ENCODE measurements at regions not wholly inside any gene's neighbourhood (a gene's known extent, or its start where the extent isn't known, plus 50 kb on each side); places are given as distances from the start of the nearest gene placed in this dataset.

GRCh38 chr10:131660427-131660826 lies 240.4 kb upstream of the PPP2R2D start:
- no peaks in the 10 kb centered on the region for H3K36me3 ChIP-seq (ENCODE audit: low read depth, missing control alignments)
- no peak for TF ChIP-seq POLR2A (IDR thresholded peaks at IDR 0.05)
- no peak for TF ChIP-seq CTCF (IDR thresholded peaks at IDR 0.05)
- WGBS, 2 donors = 95 to 98% methylated on average over 8 to 9 of the region's 9 CpGs
- H3K27ac ChIP-seq = no peak overlapping the region
- H3K9me3 ChIP-seq = no peaks in the 10 kb centered on the region
- H3K27me3 ChIP-seq = no peaks in the 10 kb centered on the region
- DNase-seq = no peak
- intact Hi-C loops (cut with DNase I; ENCODE audit: low total_unique reads) = no loop called here
- H3K4me1 ChIP-seq = no peaks in the 10 kb centered on the region
- no peak overlapping the region for H3K4me3 ChIP-seq

DNA sequence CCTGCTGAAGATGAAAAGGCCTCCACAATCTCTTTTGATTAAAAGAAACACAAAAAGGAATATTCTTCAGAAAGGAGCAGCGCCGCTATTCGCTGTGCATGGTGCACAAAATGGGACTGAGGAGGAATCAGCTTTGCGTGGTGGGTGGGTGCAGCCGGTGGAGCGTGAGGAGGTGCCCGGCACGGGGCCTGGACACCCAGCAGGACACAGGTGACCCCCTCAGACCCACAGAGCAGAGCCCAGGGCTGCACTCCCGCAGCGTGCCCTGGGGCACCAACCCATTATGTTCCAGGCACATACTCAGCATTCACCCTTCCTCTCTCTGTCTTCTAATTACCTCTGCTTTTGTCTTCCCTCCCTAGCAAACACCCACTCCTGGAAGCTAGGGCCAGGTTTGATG lies 238.0 kb upstream of the PPP2R2D start:
- no peak for DNase-seq
- no peaks in the 10 kb centered on the region for H3K9me3 ChIP-seq
- no peak overlapping the region for H3K27ac ChIP-seq
- no peak for TF ChIP-seq POLR2A (IDR thresholded peaks at IDR 0.05)
- TF ChIP-seq CTCF (IDR thresholded peaks at IDR 0.05) = no peak
- WGBS, 2 donors = 81 to 95% methylated on average over 9 to 10 of the region's 10 CpGs
- intact Hi-C loops (cut with DNase I; ENCODE audit: low total_unique reads) = no loop called here
- no peaks in the 10 kb centered on the region for H3K36me3 ChIP-seq (ENCODE audit: low read depth, missing control alignments)
- H3K4me3 ChIP-seq = no peak overlapping the region
- no peaks in the 10 kb centered on the region for H3K4me1 ChIP-seq
- H3K27me3 ChIP-seq = no peaks in the 10 kb centered on the region

DNA sequence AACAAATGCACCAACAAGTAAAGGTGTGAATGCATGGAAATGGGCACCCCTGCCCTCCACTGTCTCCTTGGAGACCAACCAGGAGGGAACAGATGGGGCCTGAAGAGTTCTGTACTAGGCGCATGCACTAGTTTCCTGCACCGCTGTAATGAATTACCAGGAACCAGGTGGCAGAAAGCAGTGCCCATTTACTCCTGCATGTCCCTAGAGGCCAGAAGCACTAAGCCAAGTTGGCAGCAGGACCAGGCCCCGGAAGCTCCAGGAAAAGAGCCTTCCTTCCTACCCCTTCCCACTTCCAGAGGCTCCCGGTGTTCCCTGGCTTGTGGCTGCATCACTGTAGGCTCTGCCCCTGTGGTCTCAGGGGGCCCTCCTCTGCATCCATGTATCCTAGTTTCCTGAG lies 237.5 kb upstream of the PPP2R2D start:
- no peak overlapping the region for H3K4me3 ChIP-seq
- TF ChIP-seq CTCF (IDR thresholded peaks at IDR 0.05) = no peak
- TF ChIP-seq POLR2A (IDR thresholded peaks at IDR 0.05) = no peak
- no peaks in the 10 kb centered on the region for H3K9me3 ChIP-seq
- H3K27ac ChIP-seq = no peak overlapping the region
- DNase-seq = no peak
- 90% methylated on average over 4 of the region's 4 CpGs for WGBS, 2 donors
- H3K27me3 ChIP-seq = no peaks in the 10 kb centered on the region
- intact Hi-C loops (cut with DNase I; ENCODE audit: low total_unique reads) = no loop called here
- H3K36me3 ChIP-seq (ENCODE audit: low read depth, missing control alignments) = no peaks in the 10 kb centered on the region
- H3K4me1 ChIP-seq = no peaks in the 10 kb centered on the region

DNA sequence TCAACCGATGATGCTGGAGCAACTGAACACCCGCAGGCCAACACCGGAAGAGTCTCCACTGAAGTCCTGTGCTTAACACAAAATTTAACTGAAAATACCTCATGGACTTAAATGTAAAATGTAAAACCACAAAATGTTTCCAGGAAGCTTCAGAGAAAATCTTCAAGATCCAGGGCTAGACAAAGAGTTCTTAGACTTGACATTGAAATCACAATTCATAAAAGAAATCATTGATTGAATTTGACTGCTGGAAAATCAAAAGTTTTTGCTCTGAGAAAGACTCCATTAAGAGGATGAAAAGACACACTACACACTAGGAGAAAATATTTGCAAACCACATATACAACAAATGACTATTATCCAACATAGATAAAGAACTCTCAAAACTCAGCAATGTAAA lies 234.7 kb upstream of the PPP2R2D start:
- no peak overlapping the region for H3K4me3 ChIP-seq
- no peak overlapping the region for H3K27ac ChIP-seq
- H3K4me1 ChIP-seq = no peaks in the 10 kb centered on the region
- intact Hi-C loops (cut with DNase I; ENCODE audit: low total_unique reads) = no loop called here
- no peak for DNase-seq
- no peaks in the 10 kb centered on the region for H3K27me3 ChIP-seq
- no peaks in the 10 kb centered on the region for H3K36me3 ChIP-seq (ENCODE audit: low read depth, missing control alignments)
- H3K9me3 ChIP-seq = no peaks in the 10 kb centered on the region
- WGBS, 2 donors = 91 to 96% methylated on average over 3 of the region's 3 CpGs
- TF ChIP-seq CTCF (IDR thresholded peaks at IDR 0.05) = no peak
- no peak for TF ChIP-seq POLR2A (IDR thresholded peaks at IDR 0.05)

- H3K36me3 ChIP-seq (ENCODE audit: low read depth, missing control alignments) = no peaks in the 10 kb centered on the region
- no peak overlapping the region for H3K27ac ChIP-seq
- H3K4me1 ChIP-seq = no peaks in the 10 kb centered on the region
- intact Hi-C loops (cut with DNase I; ENCODE audit: low total_unique reads) = no loop called here
- no peak for TF ChIP-seq CTCF (IDR thresholded peaks at IDR 0.05)
- no peak for TF ChIP-seq POLR2A (IDR thresholded peaks at IDR 0.05)
- no peaks in the 10 kb centered on the region for H3K27me3 ChIP-seq
- WGBS, 2 donors = 53 to 80% methylated on average over 4 of the region's 4 CpGs
- no peak overlapping the region for H3K4me3 ChIP-seq
- no peak for DNase-seq
- no peaks in the 10 kb centered on the region for H3K9me3 ChIP-seq
Observed at GRCh38 chr10:131667047-131667446, 233.8 kb upstream of the PPP2R2D start.

Measured in testis (tissue), 2 donors.